Coronary artery (tissue), 2 donors: ENCODE measurements at regions not wholly inside any gene's neighbourhood (a gene's known extent, or its start where the extent isn't known, plus 50 kb on each side); places are given as distances from the start of the nearest gene placed in this dataset.
"Not testable (repeated sequence)": the region's sequence is repeated elsewhere in the genome, so short reads cannot be mapped to it uniquely, and the experiment has no call there.

ENCODE experiments used
- DNase-seq: peaks from one replicate; pipeline ENCODE4 v3.0.0-alpha.2; 2017; ENCODE audit warnings: low spot score
- H3K27ac ChIP-seq, 2 donors: fragments of 200-600 bp; sonication (generic); one replicate each; pipeline ENCODE4 v1.5.1; 2016 to 2019
- H3K4me3 ChIP-seq: fragments of 200-600 bp; sonication (generic); 2 replicates; pipeline ENCODE4 v1.5.1; 2016; ENCODE audit warnings: mild to moderate bottlenecking, moderate library complexity
- CTCF ChIP-seq: fragments of 200-600 bp; sonication (generic); IDR thresholded peaks from one replicate; pipeline ENCODE4 v1.5.1; 2019; ENCODE audit warnings: antibody characterized with exemption

DNA sequence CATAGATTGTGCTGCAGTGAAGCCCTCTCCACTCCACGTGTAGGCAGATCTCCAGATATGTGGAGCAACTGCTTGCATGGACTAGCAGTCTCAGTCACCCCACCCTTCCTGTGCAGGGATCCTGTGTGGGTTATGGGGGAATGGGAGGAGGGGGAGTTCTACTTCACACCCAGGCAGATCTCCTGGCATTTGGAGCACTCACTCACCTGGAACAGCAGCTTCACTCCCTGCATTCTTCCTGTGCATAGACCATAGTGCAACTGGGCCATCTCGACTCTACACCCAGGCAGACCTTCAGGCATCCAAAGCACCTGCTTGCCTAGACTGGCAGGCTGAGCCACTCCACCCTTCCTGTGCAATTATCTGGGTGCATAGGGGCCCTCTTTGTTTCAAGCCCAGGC lies 96.0 kb upstream of the PCED1B start:
- no peak overlapping the region for H3K27ac ChIP-seq
- TF ChIP-seq CTCF: no peak
- DNase-seq: no peak
- H3K4me3 ChIP-seq: no peak overlapping the region

DNA sequence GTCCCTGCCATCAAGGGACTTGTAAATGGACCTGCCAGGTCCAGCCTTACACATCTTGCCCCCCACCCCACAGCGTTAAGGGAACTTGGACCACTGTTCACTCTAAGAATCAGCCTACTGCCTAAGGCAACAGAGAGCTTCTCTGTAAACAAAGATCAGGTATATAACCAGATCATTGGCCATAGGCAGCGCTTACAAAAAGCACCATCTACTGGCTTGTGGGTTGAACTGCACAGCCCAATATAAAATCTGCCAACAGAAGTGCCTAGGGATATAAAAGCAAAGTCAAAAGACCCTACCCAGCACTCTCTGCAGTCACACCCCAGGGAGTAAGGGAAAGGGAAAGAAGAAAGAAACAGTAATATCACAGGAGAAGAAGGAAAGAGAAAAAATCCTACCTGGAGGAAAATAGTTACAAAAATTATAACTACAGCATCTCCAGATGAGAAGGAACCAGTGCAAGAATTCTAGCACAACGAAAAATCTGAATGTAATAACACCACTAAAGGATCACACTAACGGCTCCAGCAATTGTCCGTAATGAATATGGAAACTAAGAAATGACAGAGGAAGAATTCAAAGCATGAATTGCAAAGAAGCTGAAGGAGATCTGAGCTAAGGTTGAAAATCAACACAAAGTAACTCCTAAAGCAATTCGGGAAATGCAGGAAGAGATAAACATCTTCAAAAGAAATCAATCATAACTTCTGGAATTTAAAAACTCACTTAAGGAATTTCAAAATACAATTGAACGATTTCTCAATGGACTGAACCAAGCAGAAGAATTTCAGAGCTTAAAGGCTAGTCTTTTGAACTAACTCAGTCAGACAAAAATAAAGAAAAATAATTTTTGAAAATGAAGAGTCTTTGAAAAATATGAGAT lies 95.2 kb upstream of the PCED1B start:
- H3K27ac ChIP-seq: no peak overlapping the region
- TF ChIP-seq CTCF: peak; percentile 65
- DNase-seq: no peak
- no peak overlapping the region for H3K4me3 ChIP-seq

DNA sequence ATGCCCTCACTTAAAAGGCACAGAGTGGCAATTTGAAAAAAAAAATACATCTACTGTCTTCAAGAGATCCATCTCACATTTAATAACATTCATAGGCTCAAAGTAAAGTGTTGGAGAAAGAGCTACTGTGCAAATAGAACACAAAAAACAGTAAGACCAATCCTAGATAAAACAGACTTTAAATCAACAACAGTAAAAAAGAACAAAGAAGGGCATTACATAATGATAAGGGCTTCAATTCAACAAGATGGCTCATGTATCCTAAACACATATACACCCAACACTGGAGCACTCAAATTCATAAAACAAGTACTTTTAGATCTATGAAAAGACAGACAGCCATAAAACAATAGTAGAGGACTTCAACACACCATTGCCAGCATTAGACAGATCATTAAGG lies 93.6 kb upstream of the PCED1B start:
- Histone ChIP-seq H3K4me3 (no peak overlapping the region), H3K27ac (no peak overlapping the region)
- DNase-seq: no peak
- TF ChIP-seq CTCF: no peak

GRCh38 chr12:46988122-46988521 lies 91.3 kb upstream of the PCED1B start:
- not testable (repeated sequence) for H3K4me3 ChIP-seq, H3K27ac ChIP-seq, DNase-seq

GRCh38 chr12:46990211-46990610 lies 89.2 kb upstream of the PCED1B start:
- Histone ChIP-seq H3K27ac (no peak overlapping the region), H3K4me3 (no peak overlapping the region)
- no peak for TF ChIP-seq CTCF
- no peak for DNase-seq

- not testable (repeated sequence) for DNase-seq, H3K4me3 ChIP-seq, H3K27ac ChIP-seq
Measured at GRCh38 chr12:46992051-46992450, 87.4 kb upstream of the PCED1B start.

- Histone ChIP-seq H3K4me3 (no peak overlapping the region), H3K27ac (no peak overlapping the region)
- no peak for TF ChIP-seq CTCF
- no peak for DNase-seq
Measured at GRCh38 chr12:46998811-46999368, 80.5 kb upstream of the PCED1B start.

- H3K4me3 ChIP-seq: no peak overlapping the region
- H3K27ac ChIP-seq: no peak overlapping the region
- no peak for DNase-seq
- no peak for TF ChIP-seq CTCF
Measured at GRCh38 chr12:47004634-47005033, 74.8 kb upstream of the PCED1B start.
